A549 (cell line): ENCODE measurements at regions not wholly inside any gene's neighbourhood (a gene's known extent, or its start where the extent isn't known, plus 50 kb on each side); places are given as distances from the start of the nearest gene placed in this dataset.

Experiments used
- ATAC-seq, 2 experiments: fragments of 200-7000 bp in 1 of 2; fragments of >200 bp in 1 of 2; cut with Nextera tagmentation in 1 of 2; cut with Tn5 transposase in 1 of 2; 3 replicates each; pipeline versions ENCODE4 v1.8.0 to v1.9.1; 2018 to 2020; ENCODE audit warnings: mild to moderate bottlenecking in 1 of 2, moderate library complexity in 1 of 2
- CTCF ChIA-PET: fragments of 300-600 bp; sonication (Branson Sonifier 250); formaldehyde crosslinking; extraction: SDS; loops from one replicate; lab custom pipeline; 2021; ENCODE audit warnings: antibody characterized with exemption, inconsistent platforms; lab: Yijun Ruan, JAX
- POLR2A ChIA-PET: fragments of 350-600 bp; formaldehyde crosslinking; extraction: SDS; loops from one replicate; lab custom pipeline; 2021; ENCODE audit warnings: antibody characterized with exemption, inconsistent platforms; lab: Yijun Ruan, JAX
- DNase-seq, 2 experiments: peaks; one replicate each; pipeline versions ENCODE4 v3.0.0 to v3.0.0-alpha.2; 2011 to 2016; ENCODE audit warnings: low read depth in 1 of 2, low spot score in 1 of 2
- FAIRE-seq: peaks from 2 replicates; lab custom pipeline; 2011; peaks lifted over from hg19 to GRCh38; lab: Jason Lieb, UNC
- H3K27ac ChIP-seq, 2 experiments: fragments of >200 bp; sonication (Bioruptor Twin); formaldehyde crosslinking; 3 replicates each; pipeline ENCODE4 v1.5.1; 2016 to 2017
- H3K4me1 ChIP-seq: fragments of >200 bp; sonication (Bioruptor Twin); formaldehyde crosslinking; 3 replicates; pipeline ENCODE4 v1.6.1; 2016
- H3K4me2 ChIP-seq: fragments of >200 bp; sonication (Bioruptor Twin); formaldehyde crosslinking; 3 replicates; pipeline ENCODE4 v1.6.1; 2016
- H3K4me3 ChIP-seq: fragments of >200 bp; sonication (Bioruptor Twin); formaldehyde crosslinking; 3 replicates; pipeline ENCODE4 v1.5.1; 2016
- H3K9me3 ChIP-seq: fragments of >200 bp; sonication (Bioruptor Twin); formaldehyde crosslinking; 3 replicates; pipeline ENCODE4 v1.6.1; 2016
- ATOH8 ChIP-seq: fragments of 250-450 bp; sonication (Bioruptor Pico); IDR thresholded peaks from 2 replicates; pipeline ENCODE4 v1.5.0; 2020; ENCODE audit warnings: low read depth, mild to moderate bottlenecking, moderate library complexity
- BCL3 ChIP-seq: fragments of >200 bp; sonication (Bioruptor Twin); formaldehyde crosslinking; IDR thresholded peaks from 3 replicates; pipeline ENCODE4 v1.6.1; 2016
- CBX8 ChIP-seq: fragments of 200-600 bp; sonication (generic); IDR thresholded peaks from 2 replicates; pipeline ENCODE4 v1.6.1; 2016
- CHD2 ChIP-seq: fragments of 150-350 bp; IDR thresholded peaks from 2 replicates; pipeline ENCODE4 v1.6.1; 2014; ENCODE audit warnings: low read length; ENCODE audit not compliant: partially characterized antibody
- CTCF ChIP-seq: fragments of >200 bp; sonication (Bioruptor Twin); formaldehyde crosslinking; IDR thresholded peaks from 3 replicates; pipeline ENCODE4 v1.5.1; 2016
- EHMT2 ChIP-seq: fragments of 200-600 bp; sonication (generic); IDR thresholded peaks from 2 replicates; pipeline ENCODE4 v1.6.1; 2016; ENCODE audit warnings: antibody characterized with exemption, low read depth, mild to moderate bottlenecking, moderate library complexity
- FOXS1 ChIP-seq: fragments of 250-450 bp; sonication (Bioruptor Pico); IDR thresholded peaks from 2 replicates; pipeline ENCODE4 v1.5.0; 2020; ENCODE audit warnings: mild to moderate bottlenecking, moderate library complexity
- HES2 ChIP-seq: fragments of >200 bp; sonication (Bioruptor Twin); formaldehyde crosslinking; IDR thresholded peaks from 2 replicates; pipeline ENCODE4 v1.6.1; 2016
- HEYL ChIP-seq: fragments of 250-450 bp; sonication (Bioruptor Pico); IDR thresholded peaks from 2 replicates; pipeline ENCODE4 v1.8.0; 2021; ENCODE audit warnings: mild to moderate bottlenecking, moderate library complexity
- HOXA7 ChIP-seq: fragments of 250-450 bp; sonication (Bioruptor Pico); IDR thresholded peaks from 2 replicates; pipeline ENCODE4 v1.5.0; 2020; ENCODE audit warnings: mild to moderate bottlenecking, moderate library complexity
- HOXB5 ChIP-seq: fragments of 250-450 bp; sonication (Bioruptor Pico); IDR thresholded peaks from 2 replicates; pipeline ENCODE4 v1.5.0; 2020; ENCODE audit warnings: mild to moderate bottlenecking, moderate library complexity
- MYC ChIP-seq: IDR thresholded peaks from 2 replicates; pipeline ENCODE4 v1.6.1; 2012; ENCODE audit warnings: mild to moderate bottlenecking, inconsistent platforms, low read length, improper control_type of control experiment, borderline replicate concordance
- NFE2L2 ChIP-seq: fragments of 150-350 bp; conservative IDR thresholded peaks from 2 replicates; pipeline ENCODE4 v1.6.1; 2014; ENCODE audit warnings: low read length
- NR3C1 ChIP-seq: fragments of >200 bp; sonication (Bioruptor Twin); formaldehyde crosslinking; IDR thresholded peaks from 3 replicates; pipeline ENCODE4 v1.6.1; 2017
- POLR2A ChIP-seq: IDR thresholded peaks from 2 replicates; pipeline ENCODE4 v1.6.1; 2012; ENCODE audit warnings: mild to moderate bottlenecking, low read length
- POLR2AphosphoS2 ChIP-seq: conservative IDR thresholded peaks from 2 replicates; pipeline ENCODE4 v1.6.1; 2012; ENCODE audit warnings: low read length, improper control_type of control experiment, inconsistent platforms
- RAD21 ChIP-seq, 2 experiments: fragments of >200 bp in 1 of 2; sonication (Bioruptor Twin) in 1 of 2; formaldehyde crosslinking in 1 of 2; IDR thresholded peaks in 1 of 2; conservative IDR thresholded peaks in 1 of 2; 2 replicates in 1 of 2; 3 replicates in 1 of 2; pipeline ENCODE4 v1.6.1; 2012 to 2018; ENCODE audit warnings: inconsistent platforms in 1 of 2
- RCOR1 ChIP-seq: fragments of 150-350 bp; IDR thresholded peaks from 2 replicates; pipeline ENCODE4 v1.6.1; 2014; ENCODE audit warnings: antibody characterized with exemption, low read length, low read depth
- REST ChIP-seq: fragments of 200-600 bp; sonication (generic); IDR thresholded peaks from 2 replicates; pipeline ENCODE4 v1.6.1; 2016; ENCODE audit warnings: antibody characterized with exemption, mild to moderate bottlenecking, moderate library complexity
- RFX5 ChIP-seq: fragments of 450-650 bp; IDR thresholded peaks from 2 replicates; pipeline ENCODE4 v1.7.1; 2014; ENCODE audit warnings: antibody characterized with exemption, mild to moderate bottlenecking, moderate library complexity
- SREBF2 ChIP-seq: fragments of 450-650 bp; IDR thresholded peaks from 2 replicates; pipeline ENCODE4 v1.6.1; 2014; ENCODE audit warnings: mild to moderate bottlenecking, moderate library complexity
- TFCP2L1 ChIP-seq: fragments of 250-450 bp; sonication (Bioruptor Pico); IDR thresholded peaks from 2 replicates; pipeline ENCODE4 v1.5.0; 2021; ENCODE audit warnings: mild to moderate bottlenecking
- USF2 ChIP-seq: fragments of 450-650 bp; IDR thresholded peaks from 2 replicates; pipeline ENCODE4 v1.6.1; 2014; ENCODE audit warnings: antibody characterized with exemption
- ZFP36 ChIP-seq: fragments of 450-650 bp; IDR thresholded peaks from 2 replicates; pipeline ENCODE4 v1.6.1; 2014; ENCODE audit warnings: borderline replicate concordance; ENCODE audit not compliant: partially characterized antibody
- WGBS: methylation state at CpG from one replicate; pipeline ENCODE4 v1.1.6; 2017; ENCODE audit errors: missing lambda C conversion rate; 5-methylcytosine and 5-hydroxymethylcytosine counted together

GRCh38 chr10:65754112-65754511 lies 1171.7 kb upstream of the LRRTM3 start:
- TF ChIP-seq CTCF (no peak), CBX8 (no peak), REST (no peak), RCOR1 (no peak), MYC (no peak), USF2 (no peak), ZFP36 (no peak), HEYL (CRISPR knock-in tag) (no peak), NR3C1 (no peak), ATOH8 (CRISPR knock-in tag) (no peak), HES2 (no peak), FOXS1 (CRISPR knock-in tag) (no peak), POLR2AphosphoS2 (no peak), POLR2A (no peak), TFCP2L1 (no peak), RAD21 (conservative IDR thresholded peaks at IDR 0.05 in 1 of 2, IDR thresholded peaks at IDR 0.05 in 1 of 2) (no peak)
- TF ChIP-seq, all 56 proteins: peak for 0
- 13% methylated on average over 2 of the region's 2 CpGs for WGBS
- FAIRE-seq: no peak

GRCh38 chr10:65762311-65762710 lies 1163.5 kb upstream of the LRRTM3 start:
- H3K4me1 ChIP-seq: no peaks in the 10 kb centered on the region
- H3K9me3 ChIP-seq: no peaks in the 10 kb centered on the region
- no peak overlapping the region for H3K4me2 ChIP-seq
- no peak overlapping the region for H3K27ac ChIP-seq
- CTCF ChIA-PET: no interaction called here
- ATAC-seq: no peak
- no peak for FAIRE-seq
- no peak for DNase-seq
- TF ChIP-seq POLR2AphosphoS2 (no peak), RFX5 (no peak), SREBF2 (no peak), HOXA7 (CRISPR knock-in tag) (no peak), HOXB5 (CRISPR knock-in tag) (no peak), HES2 (no peak), NFE2L2 (no peak), EHMT2 (no peak), BCL3 (no peak), CHD2 (no peak)
- 57% methylated on average over 3 of the region's 3 CpGs for WGBS
- POLR2A ChIA-PET: no interaction called here
- H3K4me3 ChIP-seq: no peak overlapping the region

More at GRCh38 chr10:65754112-65754511, 1171.7 kb upstream of the LRRTM3 start:
- Histone ChIP-seq H3K4me1 (no peaks in the 10 kb centered on the region), H3K9me3 (no peaks in the 10 kb centered on the region), H3K4me2 (no peak overlapping the region), H3K4me3 (no peak overlapping the region), H3K27ac (no peak overlapping the region)
- ChIA-PET POLR2A (no interaction called here), CTCF (no interaction called here)
- no peak for DNase-seq
- no peak for ATAC-seq
